NCI-H510A (cell line): ENCODE measurements at regions not wholly inside any gene's neighbourhood (a gene's known extent, or its start where the extent isn't known, plus 50 kb on each side); places are given as distances from the start of the nearest gene placed in this dataset.
A peak's percentile ranks its signal among the peaks of the same experiment; 100 is the strongest.

Experiments used
- DNase-seq: peaks from one replicate; lab custom pipeline; 2025; lab: John Stamatoyannopoulos, UW

DNA sequence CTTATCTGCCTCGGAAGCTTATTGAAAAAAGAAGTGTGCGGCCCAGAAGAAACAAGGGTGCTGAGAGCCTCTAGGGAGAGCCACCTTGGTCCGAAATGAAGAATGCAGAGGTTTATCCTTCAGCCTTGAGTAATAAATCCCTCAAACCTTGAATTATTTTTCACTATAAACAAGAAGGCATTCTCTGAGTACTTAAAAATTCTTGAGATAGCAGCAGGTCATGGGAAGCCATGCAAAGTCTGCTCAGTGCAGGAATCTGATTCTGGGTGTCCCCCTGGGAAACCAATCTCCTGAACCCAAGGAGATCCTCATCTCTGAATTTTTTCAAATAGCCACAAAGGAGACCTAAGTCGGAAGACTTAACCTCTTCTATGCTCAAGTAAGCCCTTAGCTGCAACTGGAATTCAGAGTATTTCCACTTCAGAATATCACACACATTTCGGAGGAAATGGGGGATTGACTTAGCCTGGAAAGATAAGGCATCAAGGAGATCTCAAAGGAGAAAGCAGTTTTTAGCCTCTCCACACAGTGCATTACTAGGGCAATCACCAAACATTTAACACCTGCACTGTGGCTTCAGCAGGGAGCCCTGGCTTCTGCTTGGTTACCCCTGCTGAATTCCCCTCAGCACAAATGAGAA, 365.0 kb downstream of the ETS1 start:
- DNase-seq = no peak

DNA sequence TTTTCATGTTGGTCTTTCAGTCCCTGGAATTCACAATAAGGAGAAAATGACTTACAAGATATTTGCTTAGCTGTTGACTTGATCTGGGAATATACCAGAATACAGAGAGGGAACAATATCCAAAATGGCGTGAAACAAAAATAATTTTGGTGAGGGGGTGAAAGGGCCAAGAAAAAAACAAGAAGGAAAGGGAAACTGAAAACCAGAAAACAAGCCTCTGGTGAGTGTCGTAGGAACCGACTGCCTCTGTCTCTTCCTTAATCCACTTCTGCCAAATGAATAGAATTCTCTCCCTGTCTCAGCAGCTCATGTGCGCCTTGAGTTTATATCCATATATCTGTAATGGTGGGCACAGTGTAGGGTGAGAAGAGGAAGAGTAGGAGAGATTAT, 367.6 kb downstream of the ETS1 start:
- DNase-seq = no peak

DNA sequence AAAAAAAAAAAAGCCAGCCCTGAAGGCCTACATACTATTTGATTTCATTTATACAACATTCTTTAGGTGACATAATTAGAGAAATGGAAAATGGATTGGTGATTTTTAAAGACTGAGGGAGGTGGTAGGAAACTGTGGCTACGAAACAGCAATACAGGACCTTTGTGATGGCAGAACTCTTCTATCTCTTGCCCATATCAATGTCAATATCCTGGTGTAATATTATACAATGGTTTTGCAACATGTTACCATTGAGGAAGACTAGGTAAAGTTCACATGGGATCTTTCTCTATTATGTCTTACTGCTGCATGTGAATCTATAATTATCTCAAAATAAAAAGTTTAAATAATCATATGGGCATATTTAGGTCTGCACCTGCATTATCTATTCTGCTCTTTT, 371.2 kb downstream of the ETS1 start:
- no peak for DNase-seq

DNA sequence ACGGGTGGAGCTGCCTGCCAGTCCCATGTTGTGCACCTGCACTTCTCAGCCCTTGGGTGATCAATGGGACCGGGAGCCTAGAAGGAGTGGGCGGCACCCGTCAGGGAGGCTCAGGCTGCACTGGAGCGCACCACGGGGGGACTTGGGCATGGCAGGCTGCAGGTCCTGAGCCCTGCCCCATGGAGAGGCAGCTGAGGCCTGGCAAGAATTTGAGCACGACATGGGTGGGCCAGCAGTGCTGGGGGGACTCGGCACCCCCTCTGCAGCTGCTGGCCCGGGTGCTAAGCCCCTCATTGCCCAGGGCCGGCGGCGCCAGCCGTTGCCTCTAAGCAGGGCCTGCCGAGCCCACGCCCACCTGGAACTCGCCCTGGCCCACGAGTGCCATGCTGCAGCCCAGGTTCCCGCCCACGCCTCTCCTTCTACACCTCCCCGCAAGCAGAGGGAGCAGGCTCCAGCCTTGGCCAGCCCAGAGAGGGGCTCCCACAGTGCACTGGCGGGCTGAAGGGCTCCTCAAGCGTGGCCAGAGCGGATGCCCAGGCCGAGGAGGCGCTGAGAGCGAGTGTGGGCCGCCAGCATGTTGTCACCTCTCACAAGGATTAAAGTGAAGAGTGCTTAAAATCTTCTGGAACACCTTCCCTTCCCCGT, 372.0 kb downstream of the ETS1 start:
- no peak for DNase-seq

DNA sequence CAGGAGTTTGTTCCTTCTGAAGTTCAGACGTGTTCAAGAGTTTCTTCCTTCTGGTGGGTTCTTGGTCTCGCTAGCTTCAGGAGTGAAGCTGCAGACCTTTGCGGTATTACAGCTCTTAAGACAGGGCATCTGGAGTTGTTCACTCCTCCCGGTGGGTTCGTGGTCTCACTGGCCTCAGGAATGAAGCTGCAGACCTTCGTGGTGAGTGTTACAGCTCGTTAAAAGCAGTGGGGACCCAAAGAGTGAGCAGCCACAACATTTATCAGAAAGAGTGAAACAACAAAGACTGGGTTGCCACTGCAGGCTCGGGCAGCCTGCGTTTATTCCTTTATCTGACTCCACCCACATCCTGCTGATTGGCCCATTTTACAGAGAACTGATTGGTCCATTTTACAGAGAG, 373.1 kb downstream of the ETS1 start:
- no peak for DNase-seq

DNA sequence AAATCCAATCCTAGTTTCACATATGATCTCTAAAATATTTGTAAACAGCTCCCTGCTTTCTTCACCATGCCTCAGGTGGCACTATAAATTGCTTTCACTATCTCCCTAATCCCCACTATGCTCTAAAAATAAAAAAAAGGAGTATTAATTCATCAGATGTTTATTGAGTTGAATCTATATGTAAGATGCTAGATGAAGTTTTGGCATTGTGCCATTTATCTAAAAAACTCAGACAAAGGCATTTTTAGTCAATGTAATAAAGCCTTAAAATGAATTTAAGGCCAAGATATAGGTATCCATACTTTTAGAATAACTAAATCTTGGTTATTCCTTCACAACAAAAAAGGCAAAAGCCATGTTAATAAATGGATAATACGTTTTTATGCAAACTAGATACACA, 373.9 kb downstream of the ETS1 start:
- no peak for DNase-seq

DNA sequence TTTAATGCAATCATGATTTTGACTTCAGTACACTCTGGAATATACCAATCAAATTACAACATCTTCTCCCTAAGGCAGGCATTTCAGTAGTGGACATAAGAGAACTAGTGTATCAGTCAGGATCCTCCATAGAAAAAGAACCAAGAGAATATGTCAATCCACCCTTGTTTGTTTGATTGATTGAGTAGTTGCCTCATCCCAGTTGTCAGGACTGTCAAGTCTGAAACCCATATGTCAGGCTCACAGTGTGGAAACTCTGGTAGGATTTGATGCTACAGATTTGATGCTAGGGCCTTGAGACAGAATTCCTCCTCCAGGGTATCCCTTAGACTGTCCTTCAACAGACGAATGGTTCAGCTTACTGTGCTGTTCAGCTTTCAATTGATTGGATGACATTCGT, 375.0 kb downstream of the ETS1 start:
- no peak for DNase-seq

DNA sequence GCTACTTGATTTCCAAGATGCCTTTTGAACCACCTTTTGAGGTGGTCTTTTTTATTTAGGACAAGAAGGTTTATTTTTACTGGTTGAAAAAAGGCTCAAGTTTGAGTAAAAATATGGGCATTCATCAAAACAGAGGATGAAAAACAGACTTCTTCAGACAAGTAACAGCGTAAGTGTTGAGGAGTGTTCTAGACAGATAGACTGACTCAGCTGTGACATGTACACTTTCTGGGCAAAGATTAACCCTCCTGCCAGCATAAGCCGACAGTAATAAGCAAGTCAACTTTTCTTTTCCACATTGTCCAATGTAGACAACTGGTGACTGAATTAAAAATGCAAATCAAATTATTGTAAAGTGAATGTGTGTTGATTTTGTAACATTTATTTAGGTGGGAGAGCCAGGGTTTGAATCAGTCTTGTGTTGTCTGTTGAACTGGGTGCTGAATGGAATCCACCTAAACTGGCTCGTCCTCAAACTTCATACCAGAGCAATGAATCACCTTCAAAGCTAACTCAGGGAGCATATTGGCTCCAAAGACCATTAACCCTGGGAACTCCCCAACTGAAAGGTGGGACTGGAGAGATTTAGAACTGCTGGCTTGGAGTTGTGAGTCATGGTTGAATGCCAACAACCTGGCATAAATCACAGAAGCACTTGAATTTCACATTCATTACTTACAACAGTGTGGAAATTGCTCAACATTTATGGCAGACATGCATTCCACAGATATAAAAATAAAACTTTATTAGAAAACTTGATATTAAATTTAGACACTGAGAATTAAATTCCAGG, 377.0 kb downstream of the ETS1 start:
- DNase-seq = peak; percentile 7

DNA sequence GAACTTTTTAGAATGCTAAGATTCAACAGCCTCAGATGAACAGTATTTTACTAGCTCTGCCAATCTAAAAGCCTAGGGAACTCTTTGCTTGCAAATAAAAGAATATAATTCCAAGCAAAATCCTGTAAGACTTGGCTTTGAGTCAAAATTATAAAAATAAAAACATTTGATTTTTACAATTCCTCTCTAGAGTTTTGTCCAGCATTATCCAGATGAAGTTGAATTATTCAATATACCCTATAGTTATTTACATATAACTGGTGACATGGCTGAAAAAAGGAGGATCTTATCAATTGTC, 378.3 kb downstream of the ETS1 start:
- DNase-seq = no peak

DNA sequence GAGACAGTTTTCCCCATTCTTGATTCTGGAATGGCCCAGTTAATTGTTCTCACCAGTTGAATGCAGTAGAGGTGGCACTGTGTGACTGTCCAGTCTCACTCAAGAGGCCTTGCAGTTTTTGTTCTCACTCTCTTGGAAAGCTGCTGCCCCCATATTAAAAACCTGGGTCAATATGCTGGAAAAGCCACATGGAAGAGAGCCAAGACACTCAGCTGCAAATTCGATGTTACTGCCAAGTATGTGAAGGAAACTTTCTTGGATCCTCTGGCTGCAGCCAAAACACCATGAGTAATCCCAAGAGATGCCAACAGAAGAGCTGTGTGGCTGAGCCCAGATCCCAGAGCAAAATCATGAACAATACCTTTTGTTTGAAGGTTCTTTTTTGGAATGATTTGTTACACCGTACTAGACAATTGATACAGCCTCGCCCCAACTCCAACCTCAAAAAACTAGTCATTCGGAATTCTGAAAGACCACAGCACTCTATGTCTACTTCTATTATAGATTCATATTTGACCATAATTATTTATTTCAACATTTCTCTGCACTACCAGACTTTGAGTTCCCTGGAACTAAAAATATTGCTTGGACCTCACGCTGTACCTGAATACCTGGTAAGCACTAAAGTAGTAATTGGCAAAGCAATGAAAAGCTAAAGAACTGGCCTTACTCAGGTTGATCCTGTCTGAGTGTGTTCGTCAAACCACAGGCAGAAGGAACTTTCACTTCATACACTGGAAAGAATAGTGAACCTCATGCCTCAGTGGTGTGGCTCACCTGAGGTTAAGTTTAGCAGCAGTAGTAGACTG, 378.8 kb downstream of the ETS1 start:
- DNase-seq = no peak

DNA sequence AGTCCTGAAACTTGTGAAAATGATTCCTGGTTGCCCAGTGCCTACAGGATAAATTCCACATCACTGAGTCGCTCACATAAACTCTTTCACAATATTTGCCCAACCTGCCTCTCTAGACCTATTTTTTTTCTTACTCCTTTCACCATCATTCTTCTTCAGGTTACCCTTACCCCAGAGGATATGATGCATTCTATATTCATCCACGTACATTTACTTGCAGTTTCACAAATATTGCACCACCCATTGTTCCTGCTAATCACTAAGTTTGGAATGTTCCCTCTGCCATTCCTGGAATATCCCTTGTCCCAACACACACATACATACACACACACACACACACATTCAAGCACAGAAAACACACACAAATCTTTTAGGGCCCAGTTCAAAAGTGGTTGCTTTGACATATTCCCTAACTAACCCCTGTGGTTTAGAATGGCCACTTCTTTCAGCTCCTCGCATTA, 379.5 kb downstream of the ETS1 start:
- DNase-seq = no peak

DNA sequence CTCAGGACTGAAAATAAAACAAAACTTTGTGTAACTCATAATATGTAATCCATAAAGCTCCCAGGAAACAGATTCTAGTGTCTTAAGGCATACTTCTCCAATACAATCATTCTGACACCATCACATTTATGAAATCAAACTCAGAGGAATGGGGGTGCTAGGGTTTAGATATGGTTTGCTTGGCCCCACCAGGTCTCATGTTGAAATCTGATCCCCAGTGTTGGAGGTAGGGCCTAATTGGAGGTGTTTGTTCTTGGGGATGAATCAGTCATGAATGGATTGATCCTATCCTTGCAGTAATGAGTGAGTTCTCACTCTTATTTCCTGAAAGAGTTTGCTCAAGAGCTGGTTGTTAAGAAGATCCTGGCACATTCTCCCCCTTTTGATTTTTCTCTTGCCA, 380.9 kb downstream of the ETS1 start:
- no peak for DNase-seq

DNA sequence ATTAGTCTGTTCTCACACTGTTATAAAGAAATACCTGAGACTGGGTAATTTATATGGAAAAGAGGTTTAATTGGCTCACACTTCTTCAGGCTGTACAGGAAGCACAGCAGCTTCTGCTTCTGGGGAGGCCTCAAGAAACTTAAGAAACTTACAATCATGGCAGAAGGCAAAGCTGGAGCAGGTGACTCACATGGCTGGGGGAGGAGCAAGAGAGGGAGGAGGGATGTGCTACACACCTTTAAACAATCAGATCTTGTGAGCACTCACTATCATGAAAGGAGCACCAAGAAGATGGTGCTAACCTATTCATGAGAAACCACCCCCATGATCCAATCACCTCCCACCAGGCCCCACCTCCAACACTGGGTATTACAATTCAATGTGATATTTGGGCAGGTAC, 381.6 kb downstream of the ETS1 start:
- no peak for DNase-seq

DNA sequence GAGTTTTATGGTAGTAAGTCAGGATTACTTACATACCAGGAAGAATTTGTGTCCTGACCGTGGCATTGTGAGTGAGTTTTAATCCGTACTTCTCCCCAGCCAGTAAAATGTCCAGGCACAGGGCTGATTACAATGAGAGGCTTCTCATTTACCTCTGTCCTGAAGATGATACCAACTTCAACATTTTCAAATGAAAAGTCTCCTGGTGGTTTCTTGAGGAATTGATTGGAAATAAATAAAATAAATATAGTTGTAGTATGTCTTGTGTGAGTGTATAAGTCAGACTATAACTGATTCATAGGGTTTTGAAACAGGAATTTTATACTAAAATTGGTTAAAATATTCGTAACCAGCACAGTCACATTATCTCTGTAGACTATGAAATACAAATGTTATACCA, 382.5 kb downstream of the ETS1 start:
- no peak for DNase-seq

DNA sequence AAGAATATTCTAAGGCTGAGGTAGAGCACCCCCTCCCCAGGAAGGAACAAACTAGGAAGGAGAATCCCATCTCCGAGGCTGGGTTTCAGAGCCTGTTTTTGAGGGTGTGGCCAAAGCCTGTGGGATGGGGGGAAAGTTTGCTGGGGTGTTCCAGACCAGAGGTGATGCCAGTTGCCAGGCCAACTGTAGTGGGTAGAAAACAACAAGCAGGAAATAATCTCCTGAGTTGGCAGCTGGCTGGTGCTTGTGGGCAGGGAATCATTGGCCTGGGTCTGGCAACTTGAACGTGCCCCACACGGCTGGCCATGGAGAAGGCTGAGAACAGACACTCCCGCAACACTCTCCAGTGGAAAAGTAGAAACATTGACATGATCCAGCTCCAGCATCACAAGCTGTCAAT, 385.6 kb downstream of the ETS1 start:
- no peak for DNase-seq

DNA sequence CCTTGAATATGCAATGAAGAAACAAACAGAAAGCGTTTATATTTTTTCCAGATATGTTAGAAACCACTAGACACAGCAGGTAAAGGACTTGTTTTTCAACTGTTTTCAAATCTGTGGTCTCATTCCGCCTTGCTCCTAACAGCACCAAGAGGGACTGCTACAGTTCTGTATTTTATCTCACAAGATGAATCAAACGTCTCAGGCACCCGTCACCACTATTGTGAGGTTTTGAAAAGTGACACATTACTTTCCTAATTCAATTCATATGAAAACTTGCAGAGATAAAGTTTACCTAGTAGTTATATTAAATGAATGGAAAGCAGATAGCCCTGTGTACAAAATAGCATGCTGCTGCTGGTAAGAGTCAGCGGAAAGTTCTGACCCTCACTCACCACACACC, 386.3 kb downstream of the ETS1 start:
- no peak for DNase-seq

DNA sequence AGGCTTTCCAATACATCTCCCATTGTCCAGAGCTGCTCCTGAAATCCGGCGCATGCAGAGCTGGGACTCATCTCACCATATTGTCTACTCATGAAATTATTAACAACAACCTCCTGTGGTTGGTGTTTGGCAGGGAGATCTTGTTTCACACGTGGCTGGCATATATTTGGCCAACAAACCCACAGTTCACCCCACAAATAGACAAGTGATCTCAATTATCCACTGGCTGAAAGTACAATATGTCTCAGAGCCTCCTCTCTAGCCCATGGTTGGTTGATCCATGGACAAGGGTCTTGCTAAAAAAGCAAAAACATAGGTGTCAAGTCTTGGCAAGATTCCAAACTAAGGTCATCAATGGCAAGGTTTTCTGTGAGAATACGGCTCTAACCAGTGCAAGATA, 386.9 kb downstream of the ETS1 start:
- no peak for DNase-seq

DNA sequence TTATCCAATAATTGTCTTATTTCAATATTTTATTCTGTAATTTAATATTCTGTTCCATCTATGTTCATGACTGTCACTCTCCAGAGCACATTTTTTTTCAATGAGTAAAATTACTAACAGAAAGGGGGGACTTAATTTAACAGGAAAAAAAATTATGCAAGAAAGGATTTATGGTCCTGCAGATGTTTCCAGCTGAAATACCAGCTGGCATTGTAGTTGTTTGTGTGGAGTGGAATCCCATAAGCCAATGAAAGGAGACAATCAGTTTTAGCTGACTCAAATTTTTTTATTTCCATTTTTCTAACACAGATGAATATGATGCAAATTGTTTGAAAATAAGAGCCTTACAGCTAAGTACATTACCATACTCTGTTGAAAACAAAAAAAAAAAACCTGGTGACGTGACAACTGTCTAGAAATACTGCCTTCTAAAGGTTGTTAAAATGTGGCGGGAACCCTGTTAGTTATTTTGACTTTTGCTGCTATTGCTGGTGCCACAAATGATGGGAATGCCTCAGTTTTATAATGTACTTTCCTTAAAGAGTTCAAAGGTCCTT, 389.1 kb downstream of the ETS1 start:
- no peak for DNase-seq

DNA sequence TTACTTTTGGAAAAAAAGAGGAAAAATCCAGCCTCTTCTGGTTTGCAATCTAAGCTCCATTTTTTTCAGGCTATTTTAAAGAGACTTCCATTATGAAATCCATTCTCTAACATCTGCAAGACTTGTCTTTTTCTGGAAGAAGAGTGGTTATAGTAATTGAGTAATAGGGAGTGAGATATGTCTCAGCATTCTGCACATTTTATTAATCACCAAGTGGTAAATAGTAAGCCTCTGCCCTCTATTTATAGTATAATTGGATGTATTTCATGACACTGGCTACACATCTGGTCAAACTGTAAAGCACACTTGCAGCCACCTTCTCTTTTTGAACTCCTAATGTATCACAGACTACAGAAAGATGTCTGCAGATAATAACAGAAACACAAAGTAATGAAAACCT, 391.1 kb downstream of the ETS1 start:
- no peak for DNase-seq

DNA sequence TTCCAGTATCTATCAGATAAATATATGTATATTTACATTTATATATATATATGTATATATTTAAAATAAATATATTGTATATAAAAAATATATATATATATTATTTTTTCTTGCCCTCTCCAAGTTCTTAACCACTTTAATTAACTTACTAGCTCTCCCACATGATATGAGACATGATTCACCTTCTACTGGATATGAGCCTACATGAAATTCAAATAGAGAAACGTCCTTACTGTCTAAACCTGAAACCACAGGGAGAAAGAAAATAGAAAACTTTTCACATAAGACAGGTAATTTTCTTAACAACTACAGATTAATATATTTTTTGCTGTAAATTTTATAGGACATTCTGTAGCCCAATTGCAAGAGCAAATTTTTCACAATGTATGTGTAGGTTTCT, 391.6 kb downstream of the ETS1 start:
- no peak for DNase-seq

DNA sequence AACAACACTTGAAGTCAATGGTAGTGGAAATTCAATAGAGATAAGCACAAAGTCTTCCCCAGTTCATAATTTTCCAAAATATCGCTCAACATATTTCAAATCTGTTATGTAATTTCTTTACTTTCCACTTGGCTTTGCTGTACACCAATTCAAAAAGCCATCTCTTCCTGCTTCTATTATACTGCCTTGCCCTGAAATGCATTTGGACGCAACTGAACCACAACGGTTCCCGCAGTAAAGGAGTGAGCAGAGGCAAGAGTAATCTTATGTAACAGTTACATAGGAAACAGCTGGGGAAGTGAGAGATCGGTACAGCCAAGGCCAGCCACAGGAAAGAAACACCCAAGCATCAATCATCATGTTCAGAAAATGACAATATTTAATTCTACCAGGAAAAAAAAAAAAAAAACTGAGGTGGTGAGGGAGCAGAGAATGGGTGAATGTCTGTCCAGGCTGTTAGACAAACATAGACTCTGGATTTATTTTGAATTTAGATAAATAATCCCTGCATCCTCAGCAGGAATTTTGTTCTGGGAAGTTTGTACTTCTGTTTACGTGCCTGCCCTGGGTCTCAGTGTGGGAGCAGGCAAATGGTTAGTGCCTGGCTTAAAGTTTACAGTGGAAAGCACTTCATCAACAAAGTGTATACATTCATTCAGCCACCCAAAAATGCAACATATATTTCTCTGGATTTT, 392.2 kb downstream of the ETS1 start:
- DNase-seq = no peak

DNA sequence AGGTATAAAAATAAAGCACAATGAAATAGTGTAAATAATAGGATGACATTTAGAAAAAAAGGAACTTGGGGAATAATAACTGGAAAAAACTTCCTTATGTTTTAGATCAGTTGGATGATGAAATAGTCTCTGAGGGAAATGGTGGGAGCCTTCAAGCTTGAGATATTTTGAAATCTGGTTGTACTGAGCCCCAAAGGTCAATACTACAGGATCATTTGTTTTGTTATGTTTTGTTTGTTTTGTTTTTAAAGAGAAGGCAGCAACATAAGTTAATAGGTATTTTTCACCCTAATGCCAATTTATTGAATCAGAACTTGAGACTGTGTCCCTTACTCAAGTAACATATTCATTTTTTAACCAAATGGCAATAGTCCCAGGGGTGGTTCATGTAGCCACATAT, 393.1 kb downstream of the ETS1 start:
- DNase-seq = no peak
